GM23338 (cell line): ENCODE measurements at regions not wholly inside any gene's neighbourhood (a gene's known extent, or its start where the extent isn't known, plus 50 kb on each side); places are given as distances from the start of the nearest gene placed in this dataset.

ENCODE experiments used
- ATAC-seq: fragments of 200-7000 bp; cut with Tn5 transposase; 3 replicates; pipeline ENCODE4 v1.9.1; 2020
- DNase-seq: peaks from one replicate; pipeline ENCODE4 v3.0.0-alpha.2; 2015; ENCODE audit warnings: low spot score
- H2AFZ ChIP-seq: fragments of 200-600 bp; sonication (generic); 2 replicates; pipeline ENCODE4 v1.8.0; 2016; ENCODE audit warnings: antibody characterized with exemption, mild to moderate bottlenecking, moderate library complexity
- H3F3A ChIP-seq: fragments of 200-600 bp; sonication (generic); replicated peaks from 2 replicates; pipeline ENCODE4 v1.8.0; 2017; ENCODE audit warnings: antibody characterized with exemption, mixed run types, low read depth
- H3K27ac ChIP-seq: fragments of 200-600 bp; sonication (generic); 2 replicates; pipeline ENCODE4 v1.6.1; 2016; ENCODE audit warnings: low read depth
- H3K27me3 ChIP-seq: fragments of 200-600 bp; sonication (generic); 2 replicates; pipeline ENCODE4 v1.8.0; 2016; ENCODE audit warnings: mild to moderate bottlenecking, mixed run types, moderate library complexity; ENCODE audit not compliant: insufficient read depth
- H3K36me3 ChIP-seq: fragments of 200-600 bp; sonication (generic); 2 replicates; pipeline ENCODE4 v1.8.0; 2016; ENCODE audit warnings: mild to moderate bottlenecking; ENCODE audit not compliant: insufficient read depth
- H3K4me1 ChIP-seq: fragments of 200-600 bp; sonication (generic); 2 replicates; pipeline ENCODE4 v1.8.0; 2016; ENCODE audit warnings: mild to moderate bottlenecking, moderate library complexity; ENCODE audit not compliant: insufficient read depth
- H3K4me2 ChIP-seq: fragments of 200-600 bp; sonication (generic); 2 replicates; pipeline ENCODE4 v1.7.1; 2017; ENCODE audit warnings: mixed run types
- H3K4me3 ChIP-seq: fragments of 200-600 bp; sonication (generic); 2 replicates; pipeline ENCODE4 v1.6.1; 2016; ENCODE audit warnings: mixed run types
- H3K79me2 ChIP-seq: fragments of 200-600 bp; sonication (generic); replicated peaks from 2 replicates; pipeline ENCODE4 v1.8.0; 2017; ENCODE audit warnings: mild to moderate bottlenecking; ENCODE audit not compliant: insufficient read depth
- H3K9me2 ChIP-seq: fragments of 200-600 bp; sonication (generic); 2 replicates; pipeline ENCODE4 v1.8.0; 2017; ENCODE audit not compliant: insufficient read depth
- H4K20me1 ChIP-seq: fragments of 200-600 bp; sonication (generic); replicated peaks from 2 replicates; pipeline ENCODE4 v1.8.0; 2017; ENCODE audit warnings: mild to moderate bottlenecking; ENCODE audit not compliant: insufficient read depth
- H3K27ac Mint-ChIP-seq: 2 replicates; pipeline ENCODE4 v1.8.0; 2020; ENCODE audit warnings: inconsistent platforms, mild to moderate bottlenecking, moderate library complexity, mixed read lengths
- H3K27me3 Mint-ChIP-seq: 3 replicates; pipeline ENCODE4 v1.8.0; 2022; ENCODE audit warnings: low read depth, mild to moderate bottlenecking, moderate library complexity, mixed read lengths, inconsistent platforms; ENCODE audit not compliant: insufficient read depth, poor library complexity
- H3K36me3 Mint-ChIP-seq: 3 replicates; pipeline ENCODE4 v1.8.0; 2021; ENCODE audit warnings: low read depth, mild to moderate bottlenecking, inconsistent platforms, moderate library complexity, mixed read lengths
- H3K4me1 Mint-ChIP-seq: 3 replicates; pipeline ENCODE4 v1.8.0; 2020; ENCODE audit warnings: mild to moderate bottlenecking, inconsistent platforms, mixed read lengths
- H3K4me3 Mint-ChIP-seq: 3 replicates; pipeline ENCODE4 v1.8.0; 2021; ENCODE audit warnings: moderate library complexity, mild to moderate bottlenecking, inconsistent platforms, mixed read lengths
- H3K9me3 Mint-ChIP-seq: 3 replicates; pipeline ENCODE4 v1.8.0; 2020; ENCODE audit warnings: moderate library complexity, mild to moderate bottlenecking, inconsistent platforms, mixed read lengths
- EZH2phosphoT487 ChIP-seq: fragments of 200-600 bp; sonication (generic); IDR thresholded peaks from one replicate; pipeline ENCODE4 v1.8.1; 2018; ENCODE audit warnings: antibody characterized with exemption; ENCODE audit not compliant: unreplicated experiment
- NANOG ChIP-seq: IDR thresholded peaks from 2 replicates; pipeline ENCODE4 v1.6.1; 2016; ENCODE audit warnings: antibody characterized with exemption, borderline replicate concordance
- POLR2AphosphoS5 ChIP-seq: IDR thresholded peaks from 2 replicates; pipeline ENCODE4 v1.6.1; 2016; ENCODE audit warnings: antibody characterized with exemption, low read depth
- ZNF114 ChIP-seq: fragments of 250-450 bp; sonication (Bioruptor Pico); IDR thresholded peaks from 2 replicates; pipeline ENCODE4 v1.5.0; 2020; ENCODE audit warnings: mild to moderate bottlenecking, moderate library complexity
- ZNF331 ChIP-seq: fragments of 250-450 bp; sonication (Bioruptor Pico); IDR thresholded peaks from 2 replicates; pipeline ENCODE4 v1.5.0; 2020; ENCODE audit warnings: low read depth, mild to moderate bottlenecking, moderate library complexity
- TF ChIP-seq, protein P1 (sequence below): fragments of 250-450 bp; sonication (Bioruptor Pico); IDR thresholded peaks from 2 replicates; pipeline ENCODE4 v1.5.0; 2020; ENCODE audit warnings: mild to moderate bottlenecking, moderate library complexity
- TF ChIP-seq, protein P2 (sequence below): IDR thresholded peaks from one replicate; pipeline ENCODE4 v1.6.1; 2018; ENCODE audit warnings: antibody characterized with exemption; ENCODE audit not compliant: unreplicated experiment

DNA sequence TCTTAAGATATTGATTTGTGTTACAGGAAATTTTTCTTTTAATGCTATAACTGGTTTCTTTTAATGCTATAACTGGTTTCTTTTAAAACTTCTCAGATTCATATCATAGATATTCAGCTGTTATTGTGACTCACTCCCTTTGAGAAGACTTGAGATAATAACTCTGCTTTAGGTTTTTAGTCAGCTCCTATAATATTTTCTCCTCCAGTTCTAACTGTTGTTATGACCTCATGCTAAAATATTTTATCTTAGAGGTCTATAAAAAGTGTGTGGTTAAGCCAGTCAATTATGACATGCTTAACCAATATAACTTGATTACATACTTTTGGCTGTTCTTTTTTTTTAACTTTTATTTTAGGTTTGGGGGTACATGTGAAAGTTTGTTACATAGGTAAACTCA is 280.2 kb downstream of the PTGER3 start:
- ATAC-seq (no peak), DNase-seq (no peak)
- H3K4me3 Mint-ChIP-seq = no peak overlapping the region
- no peaks in the 10 kb centered on the region for H3K79me2 ChIP-seq
- H4K20me1 ChIP-seq = no peaks in the 10 kb centered on the region
- H3K9me2 ChIP-seq = no peaks in the 10 kb centered on the region; the same call in 1 of the 2 replicates
- no peak for TF ChIP-seq ZNF331 (CRISPR knock-in tag)
- TF ChIP-seq, protein P1, sequence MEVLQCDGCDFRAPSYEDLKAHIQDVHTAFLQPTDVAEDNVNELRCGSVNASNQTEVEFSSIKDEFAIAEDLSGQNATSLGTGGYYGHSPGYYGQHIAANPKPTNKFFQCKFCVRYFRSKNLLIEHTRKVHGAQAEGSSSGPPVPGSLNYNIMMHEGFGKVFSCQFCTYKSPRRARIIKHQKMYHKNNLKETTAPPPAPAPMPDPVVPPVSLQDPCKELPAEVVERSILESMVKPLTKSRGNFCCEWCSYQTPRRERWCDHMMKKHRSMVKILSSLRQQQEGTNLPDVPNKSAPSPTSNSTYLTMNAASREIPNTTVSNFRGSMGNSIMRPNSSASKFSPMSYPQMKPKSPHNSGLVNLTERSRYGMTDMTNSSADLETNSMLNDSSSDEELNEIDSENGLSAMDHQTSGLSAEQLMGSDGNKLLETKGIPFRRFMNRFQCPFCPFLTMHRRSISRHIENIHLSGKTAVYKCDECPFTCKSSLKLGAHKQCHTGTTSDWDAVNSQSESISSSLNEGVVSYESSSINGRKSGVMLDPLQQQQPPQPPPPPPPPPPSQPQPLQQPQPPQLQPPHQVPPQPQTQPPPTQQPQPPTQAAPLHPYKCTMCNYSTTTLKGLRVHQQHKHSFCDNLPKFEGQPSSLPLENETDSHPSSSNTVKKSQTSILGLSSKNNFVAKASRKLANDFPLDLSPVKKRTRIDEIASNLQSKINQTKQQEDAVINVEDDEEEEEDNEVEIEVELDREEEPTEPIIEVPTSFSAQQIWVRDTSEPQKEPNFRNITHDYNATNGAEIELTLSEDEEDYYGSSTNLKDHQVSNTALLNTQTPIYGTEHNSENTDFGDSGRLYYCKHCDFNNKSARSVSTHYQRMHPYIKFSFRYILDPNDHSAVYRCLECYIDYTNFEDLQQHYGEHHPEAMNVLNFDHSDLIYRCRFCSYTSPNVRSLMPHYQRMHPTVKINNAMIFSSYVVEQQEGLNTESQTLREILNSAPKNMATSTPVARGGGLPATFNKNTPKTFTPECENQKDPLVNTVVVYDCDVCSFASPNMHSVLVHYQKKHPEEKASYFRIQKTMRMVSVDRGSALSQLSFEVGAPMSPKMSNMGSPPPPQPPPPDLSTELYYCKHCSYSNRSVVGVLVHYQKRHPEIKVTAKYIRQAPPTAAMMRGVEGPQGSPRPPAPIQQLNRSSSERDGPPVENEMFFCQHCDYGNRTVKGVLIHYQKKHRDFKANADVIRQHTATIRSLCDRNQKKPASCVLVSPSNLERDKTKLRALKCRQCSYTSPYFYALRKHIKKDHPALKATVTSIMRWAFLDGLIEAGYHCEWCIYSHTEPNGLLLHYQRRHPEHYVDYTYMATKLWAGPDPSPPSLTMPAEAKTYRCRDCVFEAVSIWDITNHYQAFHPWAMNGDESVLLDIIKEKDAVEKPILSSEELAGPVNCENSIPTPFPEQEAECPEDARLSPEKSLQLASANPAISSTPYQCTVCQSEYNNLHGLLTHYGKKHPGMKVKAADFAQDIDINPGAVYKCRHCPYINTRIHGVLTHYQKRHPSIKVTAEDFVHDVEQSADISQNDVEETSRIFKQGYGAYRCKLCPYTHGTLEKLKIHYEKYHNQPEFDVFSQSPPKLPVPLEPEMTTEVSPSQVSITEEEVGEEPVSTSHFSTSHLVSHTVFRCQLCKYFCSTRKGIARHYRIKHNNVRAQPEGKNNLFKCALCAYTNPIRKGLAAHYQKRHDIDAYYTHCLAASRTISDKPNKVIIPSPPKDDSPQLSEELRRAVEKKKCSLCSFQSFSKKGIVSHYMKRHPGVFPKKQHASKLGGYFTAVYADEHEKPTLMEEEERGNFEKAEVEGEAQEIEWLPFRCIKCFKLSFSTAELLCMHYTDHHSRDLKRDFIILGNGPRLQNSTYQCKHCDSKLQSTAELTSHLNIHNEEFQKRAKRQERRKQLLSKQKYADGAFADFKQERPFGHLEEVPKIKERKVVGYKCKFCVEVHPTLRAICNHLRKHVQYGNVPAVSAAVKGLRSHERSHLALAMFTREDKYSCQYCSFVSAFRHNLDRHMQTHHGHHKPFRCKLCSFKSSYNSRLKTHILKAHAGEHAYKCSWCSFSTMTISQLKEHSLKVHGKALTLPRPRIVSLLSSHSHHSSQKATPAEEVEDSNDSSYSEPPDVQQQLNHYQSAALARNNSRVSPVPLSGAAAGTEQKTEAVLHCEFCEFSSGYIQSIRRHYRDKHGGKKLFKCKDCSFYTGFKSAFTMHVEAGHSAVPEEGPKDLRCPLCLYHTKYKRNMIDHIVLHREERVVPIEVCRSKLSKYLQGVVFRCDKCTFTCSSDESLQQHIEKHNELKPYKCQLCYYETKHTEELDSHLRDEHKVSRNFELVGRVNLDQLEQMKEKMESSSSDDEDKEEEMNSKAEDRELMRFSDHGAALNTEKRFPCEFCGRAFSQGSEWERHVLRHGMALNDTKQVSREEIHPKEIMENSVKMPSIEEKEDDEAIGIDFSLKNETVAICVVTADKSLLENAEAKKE (CRISPR knock-in tag) = no peak
- no peak for TF ChIP-seq NANOG
- no peak for TF ChIP-seq ZNF114 (CRISPR knock-in tag)
- TF ChIP-seq, protein P2, sequence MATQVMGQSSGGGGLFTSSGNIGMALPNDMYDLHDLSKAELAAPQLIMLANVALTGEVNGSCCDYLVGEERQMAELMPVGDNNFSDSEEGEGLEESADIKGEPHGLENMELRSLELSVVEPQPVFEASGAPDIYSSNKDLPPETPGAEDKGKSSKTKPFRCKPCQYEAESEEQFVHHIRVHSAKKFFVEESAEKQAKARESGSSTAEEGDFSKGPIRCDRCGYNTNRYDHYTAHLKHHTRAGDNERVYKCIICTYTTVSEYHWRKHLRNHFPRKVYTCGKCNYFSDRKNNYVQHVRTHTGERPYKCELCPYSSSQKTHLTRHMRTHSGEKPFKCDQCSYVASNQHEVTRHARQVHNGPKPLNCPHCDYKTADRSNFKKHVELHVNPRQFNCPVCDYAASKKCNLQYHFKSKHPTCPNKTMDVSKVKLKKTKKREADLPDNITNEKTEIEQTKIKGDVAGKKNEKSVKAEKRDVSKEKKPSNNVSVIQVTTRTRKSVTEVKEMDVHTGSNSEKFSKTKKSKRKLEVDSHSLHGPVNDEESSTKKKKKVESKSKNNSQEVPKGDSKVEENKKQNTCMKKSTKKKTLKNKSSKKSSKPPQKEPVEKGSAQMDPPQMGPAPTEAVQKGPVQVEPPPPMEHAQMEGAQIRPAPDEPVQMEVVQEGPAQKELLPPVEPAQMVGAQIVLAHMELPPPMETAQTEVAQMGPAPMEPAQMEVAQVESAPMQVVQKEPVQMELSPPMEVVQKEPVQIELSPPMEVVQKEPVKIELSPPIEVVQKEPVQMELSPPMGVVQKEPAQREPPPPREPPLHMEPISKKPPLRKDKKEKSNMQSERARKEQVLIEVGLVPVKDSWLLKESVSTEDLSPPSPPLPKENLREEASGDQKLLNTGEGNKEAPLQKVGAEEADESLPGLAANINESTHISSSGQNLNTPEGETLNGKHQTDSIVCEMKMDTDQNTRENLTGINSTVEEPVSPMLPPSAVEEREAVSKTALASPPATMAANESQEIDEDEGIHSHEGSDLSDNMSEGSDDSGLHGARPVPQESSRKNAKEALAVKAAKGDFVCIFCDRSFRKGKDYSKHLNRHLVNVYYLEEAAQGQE = no peak
- no peak for TF ChIP-seq POLR2AphosphoS5
- TF ChIP-seq EZH2phosphoT487 = no peak
- H3K4me1 Mint-ChIP-seq = no peaks in the 10 kb centered on the region
- H2AFZ ChIP-seq = no peak overlapping the region
- H3K27me3 ChIP-seq = no peaks in the 10 kb centered on the region
- H3K4me2 ChIP-seq = no peak overlapping the region
- no peaks in the 10 kb centered on the region for H3K36me3 Mint-ChIP-seq
- no peak overlapping the region for H3K4me3 ChIP-seq
- no peak overlapping the region for H3K27ac Mint-ChIP-seq
- H3K27me3 Mint-ChIP-seq = no peaks in the 10 kb centered on the region
- no peaks in the 10 kb centered on the region for H3K4me1 ChIP-seq
- H3K9me3 Mint-ChIP-seq = no peaks in the 10 kb centered on the region
- no peaks in the 10 kb centered on the region for H3F3A ChIP-seq
- H3K27ac ChIP-seq = no peak overlapping the region
- H3K36me3 ChIP-seq = no peaks in the 10 kb centered on the region
